Inflammatory macrophage treated with lipopolysaccharide for 1 hour (primary cell): ENCODE measurements at regions not wholly inside any gene's neighbourhood (a gene's known extent, or its start where the extent isn't known, plus 50 kb on each side); places are given as distances from the start of the nearest gene placed in this dataset.

Experiments
- DNase-seq, 2 donors: peaks; one replicate each; pipeline ENCODE4 v3.0.0-alpha.2; 2020 to 2022

DNA sequence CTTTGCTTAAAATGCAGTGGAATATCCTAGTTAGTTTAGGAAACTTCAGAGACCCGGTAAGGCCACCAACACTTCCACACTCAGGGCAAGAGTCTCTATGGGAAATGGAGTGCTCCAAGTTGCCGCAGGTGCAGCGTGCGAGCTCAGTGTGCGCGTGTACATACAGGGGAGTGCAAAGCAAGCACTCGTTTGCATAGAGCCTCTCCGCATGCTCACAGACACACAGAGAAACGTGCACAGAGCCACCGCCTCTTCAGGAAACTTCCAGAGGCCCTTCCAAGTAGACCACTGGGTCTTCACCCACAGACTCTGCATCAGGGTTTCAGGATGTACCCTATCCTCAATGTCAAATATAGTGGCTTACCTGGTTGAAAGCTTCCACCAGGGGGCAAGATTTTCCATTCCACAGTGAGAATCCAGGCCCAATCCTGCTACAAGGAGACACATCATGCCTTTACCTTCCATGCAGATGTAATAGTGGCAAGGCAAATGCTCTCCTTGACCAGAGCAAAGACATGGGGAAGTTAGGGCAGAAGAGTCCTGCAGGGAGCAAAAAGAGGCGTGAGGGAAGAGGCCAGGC lies 513.0 kb upstream of the MYT1L start:
- no peak for DNase-seq

- no peak for DNase-seq
These were observed 511.4 kb upstream of the MYT1L start for GRCh38 chr2:2842466-2842865.

DNA sequence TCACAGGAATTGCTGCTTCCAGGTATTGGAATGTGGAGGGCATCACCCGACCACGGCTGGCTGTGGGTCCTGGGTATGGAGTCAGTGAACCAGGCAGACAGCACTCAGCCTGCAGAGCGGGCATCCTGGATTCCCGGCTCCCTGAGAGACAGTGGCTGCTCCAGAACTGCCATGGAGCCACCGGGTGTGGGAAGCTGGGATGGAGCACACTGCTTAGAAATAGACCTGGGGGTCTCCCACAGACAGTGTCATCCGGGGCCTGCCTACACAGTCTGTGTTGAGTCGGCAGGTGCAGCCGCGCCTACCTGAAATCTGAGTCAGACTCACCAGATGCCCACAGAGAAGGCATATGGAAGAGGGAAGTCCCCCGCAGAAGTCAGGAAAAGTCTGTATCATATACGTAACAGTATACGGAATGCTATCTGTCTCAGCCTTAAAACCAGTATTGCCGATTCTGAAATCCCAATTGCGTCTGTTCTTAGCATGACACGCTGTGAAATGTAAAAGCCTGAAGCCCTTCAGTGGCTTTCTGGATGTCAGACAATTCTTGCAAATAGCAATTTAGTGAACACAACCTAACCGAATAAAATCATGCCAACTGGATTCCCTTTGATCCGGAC lies 509.7 kb upstream of the MYT1L start:
- no peak for DNase-seq

DNA sequence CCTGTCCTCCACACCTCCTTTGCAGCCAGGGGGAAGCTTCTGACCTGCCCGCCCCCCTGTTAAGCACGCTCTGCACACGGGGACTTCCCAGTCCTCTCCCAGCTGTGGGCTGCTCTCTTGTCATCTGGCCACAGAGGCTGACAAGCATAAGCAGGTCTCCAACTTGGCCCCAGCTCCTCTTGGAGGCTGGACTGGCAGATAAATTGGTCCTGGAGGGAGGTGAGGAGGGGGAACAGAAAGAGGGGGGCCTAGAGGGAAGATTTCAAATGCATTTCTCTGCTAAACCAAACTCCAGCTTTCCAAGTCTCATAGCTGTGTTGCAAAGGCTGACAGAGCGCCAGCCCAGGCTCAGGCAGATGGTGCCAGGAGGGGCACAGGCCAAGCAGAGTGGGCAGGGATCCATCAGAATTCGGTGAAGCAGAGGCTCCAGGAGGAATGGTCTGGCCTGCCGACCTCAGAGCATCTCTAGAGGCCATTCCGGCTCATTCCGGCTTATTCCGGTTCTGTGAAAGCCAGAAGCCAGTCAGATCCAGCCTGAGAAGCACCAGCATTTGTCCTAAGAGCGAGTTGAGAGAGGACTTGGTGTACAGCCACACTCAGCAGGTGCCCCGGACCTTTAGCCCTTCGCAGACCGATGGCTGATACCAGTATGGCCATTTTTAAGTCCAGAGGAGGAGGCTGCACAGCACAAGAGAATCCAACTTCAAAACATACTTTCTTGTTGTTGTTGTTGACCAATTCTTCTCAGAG lies 508.9 kb upstream of the MYT1L start:
- no peak for DNase-seq

- no peak for DNase-seq
These were observed 508.3 kb upstream of the MYT1L start for GRCh38 chr2:2839393-2839781.

DNA sequence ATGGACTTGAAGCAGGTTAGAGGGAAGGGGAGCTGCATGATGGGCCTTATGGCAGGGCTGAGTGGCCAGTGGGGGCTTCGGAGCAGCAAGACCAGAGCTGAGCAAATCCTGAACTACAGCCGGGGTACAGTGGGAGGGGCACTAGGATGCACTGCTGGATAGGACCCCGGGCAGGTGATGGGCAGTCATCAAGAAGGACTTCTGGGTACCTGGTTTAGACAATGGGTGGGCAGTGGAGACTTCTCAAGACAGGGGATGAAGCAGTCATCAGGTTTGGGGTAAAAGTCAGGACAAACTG lies 507.4 kb upstream of the MYT1L start:
- no peak for DNase-seq

DNA sequence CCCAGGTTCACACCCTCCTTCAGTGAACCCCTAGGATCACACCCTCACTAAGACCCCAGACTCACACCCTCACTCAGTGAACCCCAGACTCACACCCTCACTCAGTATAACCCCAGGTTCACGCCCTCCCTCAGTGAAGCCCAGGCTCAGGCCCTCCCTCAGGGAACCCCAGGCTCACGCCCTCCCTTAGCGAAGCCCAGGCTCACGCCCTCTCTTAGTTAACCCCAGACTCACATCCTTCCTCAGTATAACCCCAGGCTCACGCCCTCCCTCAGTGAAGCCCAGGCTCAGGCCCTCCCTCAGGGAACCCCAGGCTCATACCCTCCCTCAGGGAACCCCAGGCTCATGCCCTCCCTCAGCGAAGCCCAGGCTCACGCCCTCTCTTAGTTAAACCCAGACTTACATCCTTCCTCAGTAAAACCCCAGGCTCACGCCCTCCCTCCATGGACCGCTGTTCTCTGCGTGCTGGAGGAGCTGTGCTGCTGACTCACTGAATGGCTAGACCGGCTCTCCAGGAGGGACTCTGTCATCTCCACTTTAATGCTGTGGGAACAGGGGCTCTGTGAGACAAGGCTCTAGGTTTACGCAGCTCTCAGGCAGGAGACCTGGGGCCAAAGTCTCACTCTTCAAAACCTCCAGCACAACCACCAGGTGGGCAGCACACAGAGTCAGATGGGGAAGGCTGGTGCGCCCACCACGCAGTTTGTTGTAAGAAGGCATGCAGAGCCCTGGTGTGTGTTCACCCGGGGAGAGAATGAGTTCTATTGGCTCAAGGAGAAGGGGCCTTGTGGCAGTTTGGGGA lies 506.9 kb upstream of the MYT1L start:
- no peak for DNase-seq

DNA sequence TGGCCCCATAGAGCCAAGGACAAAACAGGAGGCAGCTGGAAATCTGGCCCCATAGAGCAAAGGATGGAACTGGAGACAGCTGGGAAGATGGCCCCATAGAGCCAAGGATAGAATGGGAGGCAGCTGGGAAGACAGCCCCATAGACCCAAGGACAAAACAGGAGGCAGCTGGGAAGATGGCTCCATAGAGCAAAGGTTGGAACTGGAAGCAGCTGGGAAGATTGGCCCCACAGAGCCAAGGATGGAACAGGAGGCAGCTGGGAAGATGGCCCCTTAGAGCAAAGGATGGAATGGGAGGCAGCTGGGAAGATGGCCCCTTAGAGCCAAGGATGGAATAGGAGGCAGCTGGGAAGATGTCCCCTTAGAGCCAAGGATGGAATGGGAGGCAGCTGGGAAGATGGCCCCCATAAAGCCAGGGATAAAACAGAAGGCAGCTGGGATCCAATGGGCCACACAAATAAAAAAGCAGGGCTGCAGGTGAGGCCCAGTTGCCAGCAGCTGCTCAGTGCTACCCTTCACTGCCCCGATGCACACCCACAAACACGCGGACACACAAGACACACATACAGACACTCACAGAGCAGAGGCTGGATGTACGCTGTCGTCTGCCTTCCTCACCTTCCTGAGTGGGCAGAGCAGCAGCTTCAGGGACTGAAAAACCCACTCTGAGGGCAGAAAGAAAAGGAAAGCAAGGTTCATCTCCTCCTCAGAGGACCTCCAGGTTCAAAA lies 505.4 kb upstream of the MYT1L start:
- DNase-seq = no peak

DNA sequence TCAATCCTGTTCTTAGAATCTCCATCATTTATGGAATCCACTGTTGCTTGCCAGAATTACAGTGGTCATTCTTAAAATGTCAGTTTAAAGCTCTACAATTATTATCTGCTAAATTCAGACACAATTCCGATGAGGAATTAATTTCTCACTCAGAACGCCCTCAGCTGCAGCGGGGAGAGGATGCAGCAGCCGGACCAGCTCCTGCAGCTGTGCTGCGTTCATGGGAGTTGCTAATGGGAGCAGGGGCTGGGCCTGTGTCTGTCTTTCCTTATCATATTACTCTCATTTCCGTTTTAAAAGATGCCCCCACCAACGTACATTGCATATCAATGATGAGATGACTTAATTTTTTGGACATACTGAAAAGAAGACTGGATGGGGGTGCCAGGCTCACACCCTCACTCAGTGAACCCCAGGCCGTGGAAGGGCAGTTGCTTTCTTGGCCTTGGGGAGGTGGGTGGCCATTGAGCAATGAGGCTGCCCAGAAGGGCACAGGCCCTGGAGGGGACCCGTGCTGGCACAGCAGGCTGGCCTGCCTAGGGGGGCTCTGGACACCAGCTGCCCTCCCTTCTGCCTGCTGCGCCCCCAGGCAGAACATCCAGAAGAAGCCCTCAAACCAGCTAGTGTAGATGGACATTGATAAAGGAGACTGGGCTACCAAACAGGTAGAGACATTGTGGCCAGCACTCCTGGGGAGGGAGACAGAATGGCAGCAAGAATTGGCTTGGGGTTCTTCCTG lies 503.6 kb upstream of the MYT1L start:
- DNase-seq = no peak

- DNase-seq = no peak
These were observed 503.0 kb upstream of the MYT1L start for GRCh38 chr2:2834105-2834504.

DNA sequence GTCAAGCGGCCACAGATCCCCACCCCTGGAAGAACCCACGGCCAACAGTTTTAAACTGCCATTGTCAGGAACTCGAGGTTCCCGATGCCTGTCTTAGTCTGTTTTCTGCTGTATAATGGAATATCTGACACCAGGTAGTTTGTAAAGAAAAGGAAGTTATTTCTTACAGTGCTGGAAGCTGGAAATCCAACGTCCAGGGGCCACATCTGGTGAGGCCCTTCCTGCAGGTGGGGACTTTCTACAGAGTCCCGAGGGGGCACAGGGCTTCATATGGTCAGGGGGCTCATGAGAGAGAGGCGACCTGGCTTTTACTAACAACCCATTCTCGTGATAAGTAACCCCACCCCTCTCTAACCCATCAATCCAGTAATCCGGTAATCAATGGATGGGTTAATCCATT lies 501.6 kb upstream of the MYT1L start:
- no peak for DNase-seq

GRCh38 chr2:2831633-2832032 lies 500.6 kb upstream of the MYT1L start:
- no peak for DNase-seq

DNA sequence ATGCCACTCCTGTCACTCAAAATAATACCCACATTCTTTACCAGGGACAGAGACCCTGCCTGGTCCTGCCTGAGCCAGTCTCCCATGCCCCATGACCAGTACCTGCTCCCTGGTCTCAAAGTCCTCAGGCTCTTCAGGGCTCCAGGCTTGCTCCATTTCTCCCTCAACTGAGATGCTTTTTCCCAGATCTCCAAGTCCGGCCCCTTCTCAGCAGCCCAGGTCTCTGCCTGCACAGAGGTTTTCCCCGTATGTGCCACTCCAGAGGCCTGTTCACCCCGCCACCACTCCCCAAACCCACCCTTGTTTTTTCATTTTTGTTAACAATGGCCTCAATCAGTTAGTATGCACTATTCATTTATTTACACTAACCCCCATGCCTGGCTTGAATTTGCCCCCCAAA lies 499.5 kb upstream of the MYT1L start:
- no peak for DNase-seq

DNA sequence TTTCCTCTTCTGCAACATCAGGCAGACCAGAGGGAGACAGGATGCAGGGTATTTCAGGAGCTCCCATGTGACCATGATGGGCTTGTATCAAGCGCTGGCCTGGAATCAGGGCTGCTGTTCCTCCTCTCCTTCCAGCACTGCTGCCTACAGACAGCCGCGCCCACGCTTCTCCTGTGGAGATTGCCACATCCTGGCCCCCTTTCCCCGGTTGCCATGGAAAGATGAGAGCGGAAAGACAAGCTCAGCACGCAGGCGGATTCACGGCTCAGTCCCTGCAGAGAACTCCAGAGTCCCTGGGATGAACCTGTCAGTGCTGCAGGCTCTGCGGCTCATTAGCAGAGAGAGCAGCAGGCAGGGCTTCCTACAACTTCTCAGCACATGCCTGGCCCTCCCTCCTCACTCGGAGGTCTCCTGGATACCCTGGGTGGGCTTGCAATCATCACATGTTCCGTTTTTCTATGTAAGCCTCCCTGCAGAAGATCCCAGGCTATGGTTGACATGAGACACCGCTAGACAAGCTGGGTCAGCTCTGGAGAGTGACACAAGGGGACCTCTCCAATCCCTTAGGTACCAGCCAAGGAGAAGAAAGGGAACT lies 497.8 kb upstream of the MYT1L start:
- no peak for DNase-seq

GRCh38 chr2:2827761-2828221 lies 496.7 kb upstream of the MYT1L start:
- DNase-seq = no peak

- DNase-seq = no peak
These were observed 496.1 kb upstream of the MYT1L start for GRCh38 chr2:2827046-2827636.

- DNase-seq = no peak
These were observed 495.5 kb upstream of the MYT1L start for GRCh38 chr2:2826621-2827020.

- no peak for DNase-seq
These were observed 495.1 kb upstream of the MYT1L start for GRCh38 chr2:2826209-2826551.

DNA sequence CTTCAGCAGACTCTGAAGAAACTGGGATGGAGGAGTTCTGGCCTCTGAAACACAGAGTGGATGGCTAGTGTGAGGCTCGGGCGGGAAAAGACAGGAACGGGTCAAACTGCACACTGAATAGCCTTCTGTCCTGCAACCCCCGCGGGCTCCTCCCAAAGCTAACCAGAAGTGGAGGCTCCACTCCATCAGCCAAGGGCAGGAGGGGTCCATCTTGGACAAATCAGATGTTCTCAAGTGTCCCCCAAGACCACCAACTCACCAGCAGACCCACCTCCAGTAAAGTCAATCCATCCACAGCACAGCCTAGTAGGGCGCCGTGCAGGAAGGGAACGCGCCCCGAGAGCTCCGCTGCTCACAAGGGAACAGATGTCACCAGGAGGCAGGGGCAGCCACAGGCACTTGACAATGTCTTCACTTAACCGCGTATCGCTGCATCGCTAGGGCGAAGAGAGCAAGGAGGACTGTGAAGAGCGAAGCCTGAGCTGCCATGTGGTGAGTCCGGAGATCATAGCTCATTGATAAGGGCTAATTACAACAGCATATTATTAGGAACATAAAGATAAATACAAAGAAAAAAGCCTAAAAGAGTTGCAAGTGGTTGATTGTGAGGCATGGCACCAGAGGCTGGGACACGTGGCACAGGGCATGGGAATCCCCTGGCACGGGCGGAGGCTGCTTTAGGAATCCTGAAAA lies 494.6 kb upstream of the MYT1L start:
- no peak for DNase-seq

DNA sequence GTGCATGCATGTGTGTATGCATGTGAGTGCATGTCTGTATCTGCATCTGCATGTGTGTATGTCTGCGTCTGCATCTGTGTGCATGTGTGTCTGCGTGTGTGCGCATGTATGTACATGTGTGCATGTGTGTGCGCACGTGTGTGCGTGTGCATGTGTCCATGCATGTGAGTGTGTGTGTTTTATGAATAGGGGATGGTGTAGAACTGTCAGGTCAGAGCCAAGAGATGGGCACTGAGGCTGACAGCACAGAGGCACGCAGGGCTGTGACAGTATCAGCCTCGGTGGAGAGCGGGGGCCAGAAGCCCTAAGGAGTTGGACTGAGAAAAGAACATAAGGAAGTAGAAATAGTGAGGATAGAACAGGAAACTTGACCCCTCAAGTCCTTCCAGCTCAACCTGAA lies 494.0 kb upstream of the MYT1L start:
- no peak for DNase-seq

- no peak for DNase-seq
These were observed 493.5 kb upstream of the MYT1L start for GRCh38 chr2:2824588-2824987.
